Stimulated activated CD4-positive, alpha-beta T cell treated with anti-CD3 and anti-CD28 coated beads, Interleukin-12 subunit alpha, Interleukin-12 subunit beta, amount 100 ng/mL, for 48 hours (primary cell): ENCODE measurements at regions not wholly inside any gene's neighbourhood (a gene's known extent, or its start where the extent isn't known, plus 50 kb on each side); places are given as distances from the start of the nearest gene placed in this dataset.

Source experiments
- DNase-seq, 3 donors: peaks; one replicate each; pipeline ENCODE4 v3.0.0-alpha.2; 2020; ENCODE audit warnings: low read depth in 2 of 3, low spot score in 1 of 3

DNA sequence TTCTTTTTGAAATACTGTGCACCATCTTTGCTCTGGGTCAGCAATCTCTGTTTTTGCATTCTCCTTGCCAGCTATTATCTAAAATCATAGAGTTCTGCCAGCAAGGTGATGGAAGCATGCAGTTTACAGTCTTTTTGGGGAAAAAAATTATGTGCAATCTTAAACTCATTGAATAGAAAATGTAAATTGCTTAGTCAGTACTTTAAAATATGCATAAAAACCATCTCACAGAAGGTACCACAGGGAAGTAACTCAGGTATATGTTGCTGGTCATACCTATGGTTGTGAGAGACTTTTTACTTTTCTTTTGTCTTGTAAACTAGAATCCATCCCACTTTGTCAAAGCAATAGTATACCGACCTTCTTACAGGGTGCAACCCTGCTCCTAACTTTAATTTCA, 469.8 kb upstream of the ANO3 start:
- DNase-seq = no peak

DNA sequence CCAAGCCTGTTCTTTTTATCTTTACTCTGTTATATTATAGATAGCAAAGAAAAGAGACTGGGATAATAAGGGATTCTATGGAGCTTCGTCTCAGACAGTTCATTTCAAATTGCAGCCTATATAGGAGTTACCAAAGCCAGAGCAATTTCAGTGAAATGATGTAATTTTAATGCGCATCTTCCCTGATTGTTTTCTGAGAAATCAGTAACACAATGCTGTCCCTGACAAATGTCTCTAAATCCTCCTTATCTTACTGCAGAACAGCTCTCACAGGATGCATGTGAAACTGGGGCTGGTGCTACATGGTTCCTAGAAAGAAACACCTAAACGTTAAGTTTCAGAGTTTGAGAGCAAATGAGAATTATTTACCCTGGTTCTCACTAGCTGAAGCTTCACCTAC, 467.9 kb upstream of the ANO3 start:
- DNase-seq = no peak

DNA sequence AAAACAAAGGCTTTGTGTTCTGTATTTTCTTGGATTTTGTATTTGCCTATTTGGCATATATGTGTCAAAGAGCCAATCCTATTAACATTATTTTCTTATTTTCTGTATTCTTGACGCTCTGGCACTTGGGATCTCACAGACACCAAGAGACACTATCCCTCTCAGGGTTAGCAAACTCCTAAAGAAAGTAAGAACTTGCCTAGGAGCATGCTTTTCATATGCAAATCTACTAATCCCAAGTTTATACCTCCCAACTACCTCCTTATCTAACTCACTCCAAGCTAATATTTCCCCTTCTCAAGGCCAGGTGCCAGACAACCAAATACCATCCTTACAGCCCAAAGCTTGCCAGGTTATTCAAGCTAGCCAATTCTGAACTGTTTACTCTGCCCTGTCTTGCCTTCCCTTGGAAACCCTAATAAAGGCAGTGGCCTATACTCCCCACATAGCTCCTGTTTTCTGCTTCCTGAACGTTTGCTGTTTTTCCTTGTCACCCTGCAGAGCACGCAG, 455.4 kb upstream of the ANO3 start:
- no peak for DNase-seq

DNA sequence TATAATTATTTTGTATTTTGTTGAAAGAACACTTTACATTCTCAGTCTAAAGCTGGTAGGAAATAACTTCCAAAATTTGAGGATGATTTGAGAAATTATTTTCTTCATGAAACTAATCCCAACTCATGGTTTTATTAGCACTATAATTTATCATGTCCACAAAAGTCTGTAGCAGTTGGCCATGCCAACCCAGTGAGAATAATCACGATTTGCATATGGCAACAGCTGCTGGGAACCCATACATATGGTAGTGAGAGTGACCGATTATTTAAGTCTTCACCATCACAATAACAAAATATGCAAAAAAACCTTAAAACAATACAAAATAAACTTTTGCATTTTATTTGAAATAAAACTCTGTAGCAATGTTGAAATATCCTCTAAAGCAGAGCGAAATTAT, 445.9 kb upstream of the ANO3 start:
- DNase-seq = no peak

DNA sequence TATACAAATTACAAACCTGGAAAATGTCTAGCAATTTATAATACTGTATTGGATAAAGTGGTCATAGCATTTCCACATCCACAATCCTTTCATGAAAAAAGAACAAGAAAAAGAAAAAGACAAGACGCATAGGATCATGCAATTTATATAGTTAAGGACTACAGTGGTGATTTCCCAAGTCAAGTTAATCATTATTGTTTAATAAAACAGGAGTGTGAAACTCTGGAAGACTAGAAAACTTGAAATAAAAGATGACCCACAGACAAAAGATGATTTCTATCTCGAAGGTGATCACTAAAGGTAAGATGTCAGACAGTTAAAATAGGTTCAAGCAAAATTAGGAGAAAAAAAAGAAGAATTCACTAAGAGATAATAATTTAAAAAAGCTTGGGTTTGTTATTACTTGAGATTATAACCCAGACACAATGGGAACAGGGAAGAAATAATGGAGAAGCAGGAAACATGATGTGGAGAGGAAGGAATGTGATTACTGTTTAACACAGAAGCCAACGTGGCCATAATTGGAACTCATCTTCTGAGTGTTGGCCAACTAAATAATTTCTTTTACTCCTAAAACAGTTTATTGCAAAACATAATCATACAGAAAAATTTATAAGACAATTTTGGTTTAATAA, 441.2 kb upstream of the ANO3 start:
- DNase-seq = no peak

DNA sequence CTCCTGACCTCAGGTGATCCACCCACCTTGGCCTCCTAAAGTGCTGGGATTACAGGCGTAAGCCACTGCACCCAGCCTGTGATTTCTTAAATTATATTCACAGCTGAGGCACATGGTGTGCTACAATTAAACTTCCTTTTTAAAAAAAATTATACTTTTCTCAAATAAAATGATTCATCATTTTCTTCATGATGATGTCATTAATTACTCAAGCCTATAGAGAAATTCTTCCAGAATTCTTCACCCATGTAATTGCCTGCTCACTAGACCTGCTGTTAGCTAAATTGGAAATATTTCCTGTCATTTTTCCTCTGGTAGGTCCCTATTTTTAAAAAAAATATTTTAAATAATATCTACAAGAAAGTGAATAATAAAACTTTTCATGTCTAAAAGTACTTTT, 440.0 kb upstream of the ANO3 start:
- no peak for DNase-seq

DNA sequence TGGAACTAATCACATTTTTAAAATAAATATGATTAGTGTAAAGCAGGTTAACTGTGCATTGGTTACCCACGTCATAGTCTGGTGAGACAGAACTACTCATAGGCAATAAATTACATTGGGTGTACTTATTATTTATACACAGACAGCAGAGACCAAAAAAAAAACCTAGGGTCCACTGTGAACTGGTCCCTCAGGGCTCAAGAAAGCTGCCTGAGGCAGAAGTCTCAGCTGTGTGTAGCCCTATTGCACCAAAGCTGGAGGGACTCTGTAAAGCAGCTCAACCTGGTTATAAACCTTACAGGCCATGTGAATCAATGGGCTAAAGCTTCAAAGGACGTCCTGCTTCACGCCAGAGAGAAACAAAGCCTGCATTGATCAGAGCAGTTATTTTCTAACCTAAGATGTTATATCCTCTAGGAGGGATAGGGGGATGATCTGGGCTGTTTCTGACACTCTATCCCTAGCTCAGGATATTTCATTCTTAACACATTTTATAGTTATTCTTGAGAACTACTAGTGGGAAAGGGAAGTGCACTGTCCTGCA, 432.2 kb upstream of the ANO3 start:
- DNase-seq = no peak

DNA sequence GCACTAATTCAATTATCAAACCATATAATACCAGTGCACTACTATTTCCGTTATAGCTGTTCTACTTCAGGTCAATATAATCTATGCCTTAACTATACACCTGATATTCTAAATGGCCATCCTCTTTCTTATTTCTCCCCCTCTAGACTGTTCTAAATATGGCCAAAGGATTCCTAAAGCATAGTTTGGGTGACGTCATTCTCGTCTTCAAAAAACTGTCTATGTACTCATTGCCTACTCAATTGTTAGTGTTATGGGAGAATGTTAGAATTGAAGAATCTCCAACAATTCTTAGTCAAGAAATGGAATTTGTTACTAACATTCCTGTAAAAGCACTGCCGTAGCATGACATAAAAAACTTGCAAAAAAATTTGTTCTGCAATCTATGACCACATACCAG, 431.1 kb upstream of the ANO3 start:
- no peak for DNase-seq

DNA sequence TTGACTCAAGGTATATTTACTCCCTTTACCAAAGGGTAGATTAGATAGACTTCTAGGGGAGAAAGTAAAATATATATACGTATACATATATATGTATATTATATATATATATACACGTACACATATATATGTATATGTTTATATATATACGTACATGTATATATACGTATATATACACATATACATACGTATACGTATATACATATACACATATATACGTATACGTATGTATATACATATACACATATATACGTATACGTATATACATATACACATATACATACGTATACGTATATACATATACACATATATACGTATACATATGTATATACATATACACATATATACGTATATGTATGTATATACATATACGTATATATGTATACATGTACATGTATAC, 430.5 kb upstream of the ANO3 start:
- no peak for DNase-seq

DNA sequence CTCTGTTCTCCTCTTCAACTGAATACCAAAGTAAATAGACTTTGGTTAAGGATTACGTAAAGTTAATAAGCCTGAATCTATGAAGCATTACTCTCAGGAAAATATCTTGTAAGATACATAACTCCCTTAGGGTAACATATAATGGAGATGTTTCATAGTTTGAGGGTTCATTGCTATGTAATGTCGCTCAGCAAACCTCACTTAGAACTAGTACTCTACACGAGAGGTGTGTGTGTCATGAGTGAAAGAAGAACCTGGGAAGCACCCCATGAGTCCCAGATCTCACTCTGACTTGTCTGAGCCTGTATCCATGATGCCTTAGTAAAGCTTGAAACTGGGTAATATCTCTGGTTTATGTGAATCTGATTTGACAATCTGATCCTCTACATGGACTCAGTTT, 429.5 kb upstream of the ANO3 start:
- DNase-seq = no peak

DNA sequence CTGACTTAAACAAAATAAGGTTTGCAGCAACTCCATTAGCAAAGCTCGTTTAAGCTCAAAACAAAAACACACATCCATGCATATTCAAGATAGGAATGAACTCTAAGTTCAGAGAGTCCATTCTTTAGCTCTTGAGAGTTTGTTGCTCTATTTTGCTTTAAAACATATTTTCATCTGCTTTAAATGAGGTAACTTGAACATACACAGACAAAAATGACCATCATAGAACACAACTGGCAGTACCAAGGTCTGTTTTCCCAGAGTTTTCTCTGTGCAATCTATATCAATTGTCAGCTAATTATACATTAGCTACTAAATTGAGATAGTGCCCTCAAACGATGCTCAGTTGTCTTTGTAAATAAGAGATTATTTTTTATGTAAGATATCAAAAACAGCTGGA, 423.2 kb upstream of the ANO3 start:
- no peak for DNase-seq

DNA sequence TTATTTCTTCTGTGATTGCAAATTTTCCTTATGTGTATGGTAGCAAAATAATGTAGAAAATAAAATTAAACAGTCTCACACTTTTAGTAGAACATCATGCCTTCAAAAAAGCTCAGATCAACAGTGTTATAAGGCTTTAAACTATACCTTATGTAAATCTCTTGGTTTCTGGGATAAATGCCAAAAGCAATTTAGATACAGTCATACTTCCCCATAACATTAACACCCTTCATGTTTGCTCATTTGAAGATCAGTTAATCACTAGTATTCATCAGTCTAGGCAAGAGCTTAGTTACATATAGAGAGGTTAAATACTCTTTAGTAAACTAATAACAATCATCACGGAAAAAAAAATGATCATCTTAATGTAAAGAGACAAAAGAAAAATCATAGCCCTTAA, 421.8 kb upstream of the ANO3 start:
- no peak for DNase-seq

DNA sequence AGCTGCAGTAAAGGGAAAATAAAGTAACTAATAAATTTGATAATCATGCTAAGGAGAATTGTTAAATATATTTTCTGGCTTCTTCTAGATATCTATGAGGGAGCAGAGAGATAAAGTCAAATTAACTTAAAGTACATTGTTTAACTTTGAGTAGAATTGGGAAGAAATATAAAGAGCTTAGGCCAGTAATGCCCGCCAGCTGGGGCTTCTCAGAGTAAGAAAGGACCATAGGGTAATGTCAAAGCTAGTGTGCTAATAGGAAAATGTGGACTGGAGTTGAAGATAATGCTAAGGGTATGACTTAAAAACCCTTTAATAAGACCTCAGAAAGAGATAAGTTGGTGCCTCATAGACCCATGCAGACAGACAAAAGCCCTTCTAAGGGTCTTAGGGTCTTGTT, 411.6 kb upstream of the ANO3 start:
- DNase-seq = no peak

DNA sequence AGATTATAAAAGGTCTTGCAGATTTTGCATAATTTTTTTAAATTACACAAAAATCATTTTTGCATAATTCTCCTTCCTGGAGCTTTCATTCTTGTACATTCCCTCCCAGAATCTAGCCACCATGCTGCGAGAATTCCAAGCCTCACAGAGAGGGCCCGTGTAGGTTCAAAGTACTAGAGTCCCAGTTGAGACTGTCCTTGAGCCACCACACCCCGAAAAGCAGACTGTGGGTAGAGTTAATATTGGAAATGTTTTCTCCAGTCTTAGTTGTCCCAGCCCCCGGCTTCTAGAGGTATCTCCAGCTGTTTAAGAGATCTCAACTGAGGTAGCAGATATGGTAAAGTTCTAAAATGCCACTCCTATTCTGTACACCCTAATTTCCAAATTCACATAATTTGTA, 407.3 kb upstream of the ANO3 start:
- DNase-seq = no peak

DNA sequence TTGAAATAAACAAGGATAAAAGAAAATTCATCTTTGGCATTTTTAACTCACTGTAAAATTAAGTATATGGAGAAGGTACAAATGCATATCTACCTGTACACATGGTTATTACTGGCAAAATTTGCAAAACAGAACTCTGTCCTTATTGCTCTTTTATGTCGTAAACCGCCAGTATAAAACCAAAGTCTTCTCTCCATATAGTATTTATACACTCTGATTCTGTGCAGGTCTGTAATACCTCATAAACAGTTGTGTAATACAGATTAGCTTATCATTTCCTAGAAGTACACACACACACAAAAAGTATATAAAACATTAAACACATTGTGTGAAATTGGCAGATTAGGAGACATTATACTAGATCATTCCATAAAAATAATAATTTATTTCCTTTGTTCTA, 406.6 kb upstream of the ANO3 start:
- DNase-seq = no peak

DNA sequence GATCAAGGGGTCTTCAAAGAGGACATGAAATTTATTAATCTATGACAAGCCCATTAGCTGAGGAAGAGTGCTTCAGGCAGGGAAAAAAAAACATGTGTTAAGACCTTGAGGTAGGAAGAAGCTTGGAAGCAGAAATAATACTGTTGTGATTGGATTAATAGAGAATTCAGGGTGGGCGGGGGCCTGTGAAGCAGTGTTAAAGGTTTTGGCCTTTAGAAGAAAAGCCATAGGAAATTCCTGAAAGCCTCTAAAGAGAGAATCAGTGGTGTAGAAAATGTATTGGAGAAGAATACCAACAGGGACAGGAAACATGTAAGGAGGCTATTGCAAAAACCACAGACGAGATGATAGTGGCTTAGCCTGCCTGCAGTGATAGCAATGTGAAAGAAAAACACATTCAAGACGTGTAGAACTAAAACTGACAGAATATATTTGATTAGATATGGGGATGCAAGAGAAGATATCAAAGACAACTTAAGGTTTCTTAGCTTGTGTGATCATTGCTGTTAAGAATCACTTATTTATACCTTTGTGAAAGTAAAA, 404.4 kb upstream of the ANO3 start:
- no peak for DNase-seq

DNA sequence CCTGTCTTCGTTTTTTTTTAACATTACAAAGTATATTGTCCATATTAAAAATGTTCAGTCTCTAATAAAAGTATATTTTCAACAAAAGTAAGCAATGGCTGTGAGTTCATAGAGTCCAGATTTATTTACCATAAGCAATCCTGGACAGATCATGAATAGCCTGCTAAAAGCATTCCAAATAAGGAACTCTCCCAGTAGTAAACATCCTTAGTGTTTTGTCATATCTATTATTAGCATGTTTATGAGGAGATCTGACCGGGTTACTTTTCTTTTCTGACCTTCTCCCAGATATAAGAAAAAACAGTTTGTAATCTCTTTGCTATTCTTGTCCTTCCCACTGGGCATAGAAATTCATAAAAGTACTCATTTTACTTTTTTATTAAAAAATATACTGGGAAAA, 403.9 kb upstream of the ANO3 start:
- no peak for DNase-seq

DNA sequence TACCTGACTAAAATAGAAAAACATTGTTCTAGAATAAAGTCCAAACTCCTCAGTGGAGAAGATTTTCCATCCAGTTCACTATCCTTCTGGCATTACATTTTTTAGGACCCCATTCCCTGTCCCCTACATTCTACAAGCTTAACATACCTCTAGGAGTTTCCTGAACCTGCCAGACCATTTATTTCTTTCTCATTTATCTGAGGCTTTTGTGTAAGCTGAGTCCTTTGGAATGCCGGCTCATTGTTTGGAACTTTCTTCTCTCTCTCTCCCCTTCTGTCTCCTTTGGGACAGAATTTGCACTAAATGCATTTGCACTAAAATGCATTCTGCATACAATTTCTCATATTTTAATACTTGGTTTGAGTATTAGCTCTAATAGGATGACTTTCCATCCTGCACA, 393.0 kb upstream of the ANO3 start:
- no peak for DNase-seq

DNA sequence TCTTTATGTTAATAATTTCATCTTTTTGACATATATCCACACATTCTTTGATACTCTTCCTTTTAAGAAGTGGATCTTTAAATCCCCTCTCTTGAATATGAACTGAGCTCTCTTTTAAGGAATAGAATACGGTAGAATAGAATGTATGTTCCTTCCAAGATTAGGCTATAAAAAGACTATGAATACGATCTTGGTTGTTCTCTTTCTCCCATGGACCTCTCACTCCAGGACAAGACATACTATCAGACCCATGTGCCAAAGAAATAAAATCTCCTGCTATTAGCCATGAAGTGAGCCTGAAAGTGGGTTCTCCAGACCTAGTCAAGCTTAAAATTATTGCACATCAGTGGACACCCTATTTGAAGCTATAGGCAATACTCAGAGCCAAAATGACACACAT, 392.2 kb upstream of the ANO3 start:
- DNase-seq = no peak

DNA sequence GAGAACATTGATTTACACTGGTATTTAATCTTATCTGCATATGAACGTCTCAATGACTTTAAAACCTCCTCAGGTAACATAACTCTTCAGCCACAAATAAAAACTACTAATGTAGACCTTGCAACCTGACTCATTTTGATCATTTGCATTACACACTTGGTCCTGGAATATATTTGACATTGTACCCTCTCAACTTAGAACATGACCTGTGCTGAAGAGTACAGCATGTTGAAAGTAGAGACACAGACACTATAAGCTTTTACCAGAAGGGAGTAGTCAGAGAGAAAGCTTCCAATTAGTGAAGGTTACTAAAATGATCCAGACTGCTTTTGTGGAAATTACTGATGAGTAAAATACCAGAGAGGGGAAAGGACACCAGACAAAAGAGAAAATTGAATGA, 390.6 kb upstream of the ANO3 start:
- no peak for DNase-seq

DNA sequence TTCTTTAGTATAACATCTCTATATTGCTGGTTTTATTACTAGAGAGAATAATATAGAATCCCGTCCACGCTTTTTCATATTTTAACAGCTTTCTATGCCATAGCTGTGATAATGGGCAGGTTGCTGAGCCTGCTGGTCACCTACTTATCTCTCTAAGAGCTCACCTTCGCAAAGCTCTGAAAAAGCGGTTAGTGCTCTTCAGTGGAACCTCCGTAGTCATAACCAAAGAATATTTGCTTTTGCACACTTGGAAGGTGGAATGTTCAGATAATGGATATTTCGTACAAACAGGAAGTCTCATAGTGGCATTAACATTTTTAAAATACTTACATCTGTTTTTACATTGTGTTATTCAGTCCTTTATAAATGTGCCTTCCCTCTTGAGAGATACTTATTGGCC, 388.9 kb upstream of the ANO3 start:
- DNase-seq = no peak

DNA sequence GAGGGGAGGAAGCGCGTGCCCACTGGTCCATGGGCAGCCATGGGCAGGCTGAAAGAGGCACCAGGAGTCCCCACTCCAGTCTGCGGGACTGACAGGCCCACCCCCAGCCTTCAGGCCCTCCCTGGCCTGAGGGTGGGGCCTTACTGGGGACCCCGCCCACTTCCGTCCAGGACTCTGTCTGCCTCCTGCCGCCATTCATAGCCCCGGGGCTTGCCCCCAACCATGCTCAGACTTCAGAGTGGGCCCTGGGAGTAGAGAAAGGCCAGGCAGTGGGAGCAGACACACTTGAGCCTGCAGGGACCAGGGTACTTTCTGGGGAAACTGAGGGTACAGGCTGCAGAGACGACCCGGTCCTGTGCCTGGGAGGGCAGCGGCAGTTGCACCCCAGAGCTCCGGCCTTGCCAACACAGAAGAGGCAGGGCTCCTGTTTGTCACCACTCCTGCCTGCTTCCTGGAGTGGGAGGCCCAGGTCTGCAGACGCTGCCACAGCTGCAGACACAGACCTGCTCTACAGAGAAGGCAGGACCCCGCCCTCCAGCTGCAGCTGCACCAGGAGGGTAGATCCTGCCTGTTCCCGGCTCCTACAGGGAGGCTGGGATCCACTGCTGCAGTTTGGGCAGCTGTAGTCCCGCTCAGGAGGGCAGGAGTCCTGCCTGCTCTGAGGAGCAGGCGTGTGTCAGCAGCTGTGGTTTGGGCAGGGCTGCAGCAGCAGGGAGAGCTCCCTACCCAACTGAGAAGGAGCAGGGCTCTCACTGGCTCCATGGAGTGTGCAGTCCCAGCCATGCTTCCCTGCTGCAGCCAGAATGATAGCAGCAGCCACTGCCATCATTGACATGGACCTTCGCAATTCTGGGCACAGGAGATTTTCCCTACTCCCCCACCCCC, 387.9 kb upstream of the ANO3 start:
- no peak for DNase-seq
